ENCODE measurements at regions not wholly inside any gene's neighbourhood (a gene's known extent, or its start where the extent isn't known, plus 50 kb on each side); places are given as distances from the start of the nearest gene placed in this dataset.

DNA sequence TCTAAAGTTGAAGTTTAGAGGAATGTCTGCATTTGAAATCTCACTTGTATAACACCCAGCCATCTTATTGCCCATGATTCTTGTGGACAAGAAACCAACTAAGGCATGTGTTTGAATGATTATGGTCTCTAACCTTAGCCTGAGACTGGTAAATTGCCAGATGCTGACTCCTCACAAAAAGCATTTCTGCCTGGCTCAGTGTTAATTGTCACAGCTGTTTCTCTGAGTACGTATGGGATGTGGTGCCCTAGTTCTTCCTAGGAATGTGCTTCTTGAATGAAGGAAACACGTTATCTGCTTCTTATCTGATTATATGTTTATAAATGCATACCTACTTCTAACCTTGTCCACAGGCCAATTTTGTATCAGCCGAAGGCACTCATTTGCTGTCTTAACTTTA, 63.1 kb upstream of the NDP start:
- Histone ChIP-seq H3K36me3 (ENCODE audit: low read depth, missing control alignments) (no peaks in the 10 kb centered on the region), H3K27ac (no peak overlapping the region), H3K4me1 (no peaks in the 10 kb centered on the region), H3K9me3 (no peaks in the 10 kb centered on the region), H3K4me3 (no peak overlapping the region), H3K27me3 (no peaks in the 10 kb centered on the region)
- DNase-seq: no peak
- 39 to 58% methylated on average over 3 of the region's 3 CpGs for WGBS, 2 donors
- intact Hi-C loops (cut with DNase I; ENCODE audit: low total_unique reads): no loop called here
- TF ChIP-seq, protein P1, sequence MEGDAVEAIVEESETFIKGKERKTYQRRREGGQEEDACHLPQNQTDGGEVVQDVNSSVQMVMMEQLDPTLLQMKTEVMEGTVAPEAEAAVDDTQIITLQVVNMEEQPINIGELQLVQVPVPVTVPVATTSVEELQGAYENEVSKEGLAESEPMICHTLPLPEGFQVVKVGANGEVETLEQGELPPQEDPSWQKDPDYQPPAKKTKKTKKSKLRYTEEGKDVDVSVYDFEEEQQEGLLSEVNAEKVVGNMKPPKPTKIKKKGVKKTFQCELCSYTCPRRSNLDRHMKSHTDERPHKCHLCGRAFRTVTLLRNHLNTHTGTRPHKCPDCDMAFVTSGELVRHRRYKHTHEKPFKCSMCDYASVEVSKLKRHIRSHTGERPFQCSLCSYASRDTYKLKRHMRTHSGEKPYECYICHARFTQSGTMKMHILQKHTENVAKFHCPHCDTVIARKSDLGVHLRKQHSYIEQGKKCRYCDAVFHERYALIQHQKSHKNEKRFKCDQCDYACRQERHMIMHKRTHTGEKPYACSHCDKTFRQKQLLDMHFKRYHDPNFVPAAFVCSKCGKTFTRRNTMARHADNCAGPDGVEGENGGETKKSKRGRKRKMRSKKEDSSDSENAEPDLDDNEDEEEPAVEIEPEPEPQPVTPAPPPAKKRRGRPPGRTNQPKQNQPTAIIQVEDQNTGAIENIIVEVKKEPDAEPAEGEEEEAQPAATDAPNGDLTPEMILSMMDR (IDR thresholded peaks at IDR 0.05): no peak
- no peak for TF ChIP-seq POLR2A (IDR thresholded peaks at IDR 0.05)

DNA sequence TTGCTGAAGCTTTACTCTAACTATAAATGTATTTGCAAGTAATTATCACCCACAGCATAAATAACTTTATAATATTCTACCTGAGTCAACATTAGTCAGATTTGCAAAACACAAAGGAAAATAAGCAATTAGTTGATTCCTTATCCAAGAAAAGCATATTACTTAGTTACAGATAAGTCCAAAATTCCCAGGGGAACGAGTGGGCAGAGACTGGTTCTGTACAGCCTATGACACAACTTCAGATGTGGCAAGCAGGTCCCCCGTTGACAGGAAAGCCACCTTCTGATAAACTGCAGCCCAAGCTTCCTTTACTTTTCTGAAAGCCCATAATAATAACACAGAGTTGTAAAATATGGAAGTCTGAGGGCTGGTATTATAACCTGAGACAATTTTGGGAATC, 62.4 kb upstream of the NDP start:
- Histone ChIP-seq H3K36me3 (ENCODE audit: low read depth, missing control alignments) (no peaks in the 10 kb centered on the region), H3K9me3 (no peaks in the 10 kb centered on the region), H3K4me3 (no peak overlapping the region), H3K27me3 (no peaks in the 10 kb centered on the region), H3K27ac (no peak overlapping the region), H3K4me1 (no peaks in the 10 kb centered on the region)
- DNase-seq: no peak
- intact Hi-C loops (cut with DNase I; ENCODE audit: low total_unique reads): no loop called here
- WGBS, 2 donors: 56 to 70% methylated on average over 2 of the region's 2 CpGs
- TF ChIP-seq, protein P1 (IDR thresholded peaks at IDR 0.05): no peak
- no peak for TF ChIP-seq POLR2A (IDR thresholded peaks at IDR 0.05)

DNA sequence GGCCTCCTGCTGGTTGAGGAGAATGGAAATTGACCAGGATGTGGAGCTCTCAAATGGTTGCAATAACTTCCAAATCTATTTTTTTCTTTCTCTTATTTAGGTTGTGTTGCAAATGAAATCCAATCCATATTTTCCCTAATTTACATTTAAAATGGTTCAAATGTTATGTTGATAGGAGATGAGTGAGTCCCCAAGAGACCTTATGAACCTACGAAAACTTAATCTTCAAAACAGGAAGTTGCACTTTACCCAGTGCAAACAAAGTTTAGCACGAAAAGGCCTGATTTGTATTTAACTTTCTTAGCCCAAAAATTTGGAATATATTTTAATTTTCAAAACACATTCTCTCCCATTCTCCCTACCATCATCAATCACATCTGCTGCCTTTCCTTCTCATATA, 59.3 kb upstream of the NDP start:
- H3K27ac ChIP-seq: no peak overlapping the region
- no peak for TF ChIP-seq POLR2A (IDR thresholded peaks at IDR 0.05)
- TF ChIP-seq, protein P1 (IDR thresholded peaks at IDR 0.05): no peak
- H3K9me3 ChIP-seq: no peaks in the 10 kb centered on the region
- 45 to 52% methylated on average over 2 of the region's 2 CpGs for WGBS, 2 donors
- H3K4me3 ChIP-seq: no peak overlapping the region
- intact Hi-C loops (cut with DNase I; ENCODE audit: low total_unique reads): no loop called here
- DNase-seq: no peak
- no peaks in the 10 kb centered on the region for H3K36me3 ChIP-seq (ENCODE audit: low read depth, missing control alignments)
- H3K27me3 ChIP-seq: no peaks in the 10 kb centered on the region
- no peaks in the 10 kb centered on the region for H3K4me1 ChIP-seq

DNA sequence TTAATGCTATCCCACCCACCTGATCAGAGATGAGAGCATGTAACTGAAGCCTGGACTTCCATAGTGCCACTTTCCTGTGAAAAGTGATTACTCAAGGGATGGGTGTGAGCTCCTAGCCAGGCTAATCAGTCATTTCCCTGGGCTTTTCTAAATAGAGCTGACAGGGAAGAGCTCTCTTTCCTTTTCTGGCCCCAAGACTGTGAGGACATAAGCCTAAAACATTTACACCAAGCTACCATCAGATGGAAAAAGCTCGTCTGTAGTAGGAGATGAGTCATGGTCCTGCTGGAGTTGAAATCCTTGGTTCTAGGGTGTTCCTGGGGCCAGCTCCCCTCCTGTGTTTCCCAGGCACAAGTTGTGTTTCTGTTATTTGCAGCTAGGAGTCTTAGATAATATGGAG, 52.4 kb upstream of the NDP start:
- WGBS, 2 donors: 38% methylated on average over 1 of the region's 1 CpG
- H3K9me3 ChIP-seq: no peaks in the 10 kb centered on the region
- intact Hi-C loops (cut with DNase I; ENCODE audit: low total_unique reads): no loop called here

More for the DNA sequence above, 52.4 kb upstream of the NDP start:
- Histone ChIP-seq H3K4me3 (no peak overlapping the region), H3K27ac (no peak overlapping the region), H3K4me1 (no peaks in the 10 kb centered on the region), H3K27me3 (no peaks in the 10 kb centered on the region), H3K36me3 (ENCODE audit: low read depth, missing control alignments) (no peaks in the 10 kb centered on the region)
- TF ChIP-seq POLR2A (IDR thresholded peaks at IDR 0.05): no peak
- TF ChIP-seq, protein P1 (IDR thresholded peaks at IDR 0.05): no peak
- no peak for DNase-seq
